WTC11 (cell line): ENCODE measurements at regions not wholly inside any gene's neighbourhood (a gene's known extent, or its start where the extent isn't known, plus 50 kb on each side); places are given as distances from the start of the nearest gene placed in this dataset.

Experiments used
- ATAC-seq: fragments of 200-7000 bp; cut with Tn5 transposase; 2 replicates; pipeline ENCODE4 v1.10.0; 2021; ENCODE audit warnings: mild to moderate bottlenecking, moderate library complexity
- CTCF ChIA-PET: fragments of 300-600 bp; sonication (Branson Sonifier 250); formaldehyde crosslinking; loops from one replicate; lab custom pipeline; 2021; ENCODE audit warnings: antibody characterized with exemption; lab: Charles Lee
- POLR2A ChIA-PET: fragments of 350-600 bp; sonication (Branson Sonifier 250); formaldehyde crosslinking; loops from one replicate; lab custom pipeline; 2021; ENCODE audit warnings: antibody characterized with exemption; lab: Charles Lee
- DNase-seq: peaks from one replicate; pipeline ENCODE4 v3.0.0; 2021; ENCODE audit warnings: low spot score
- H3K27ac Mint-ChIP-seq: 2 replicates; pipeline ENCODE4 v1.8.0; 2021; ENCODE audit warnings: mixed read lengths
- H3K27me3 Mint-ChIP-seq: 2 replicates; pipeline ENCODE4 v1.8.0; 2021; ENCODE audit warnings: low read depth, mild to moderate bottlenecking, moderate library complexity, mixed read lengths
- H3K36me3 Mint-ChIP-seq: 2 replicates; pipeline ENCODE4 v1.8.0; 2021; ENCODE audit warnings: mixed read lengths
- H3K4me1 Mint-ChIP-seq: 2 replicates; pipeline ENCODE4 v1.8.0; 2022; ENCODE audit warnings: mixed read lengths
- H3K4me3 Mint-ChIP-seq: 2 replicates; pipeline ENCODE4 v1.8.0; 2021; ENCODE audit warnings: mild to moderate bottlenecking, moderate library complexity, mixed read lengths
- H3K9me3 Mint-ChIP-seq: 2 replicates; pipeline ENCODE4 v1.8.0; 2021; ENCODE audit warnings: mixed read lengths
- CREB1 ChIP-seq: sonication (generic); formaldehyde crosslinking; IDR thresholded peaks from 2 replicates; pipeline ENCODE4 v1.8.0; 2023; ENCODE audit warnings: mild to moderate bottlenecking, missing genetic modification reagents
- GABPB1 ChIP-seq: sonication (generic); formaldehyde crosslinking; IDR thresholded peaks from 2 replicates; pipeline ENCODE4 v1.8.1; 2023; ENCODE audit warnings: mild to moderate bottlenecking, missing genetic modification reagents
- NR1H2 ChIP-seq: sonication (generic); formaldehyde crosslinking; IDR thresholded peaks from 2 replicates; pipeline ENCODE4 v1.9.0; 2021; ENCODE audit warnings: mild to moderate bottlenecking, moderate library complexity, missing genetic modification reagents
- OVOL2 ChIP-seq: fragments of 250-450 bp; sonication (Bioruptor Pico); IDR thresholded peaks from 2 replicates; pipeline ENCODE4 v1.9.0; 2021; ENCODE audit warnings: mild to moderate bottlenecking, borderline replicate concordance
- RORB ChIP-seq: fragments of 250-450 bp; sonication (Bioruptor Pico); IDR thresholded peaks from 2 replicates; pipeline ENCODE4 v1.9.0; 2021; ENCODE audit warnings: mild to moderate bottlenecking
- TP53 ChIP-seq: sonication (generic); formaldehyde crosslinking; IDR thresholded peaks from 2 replicates; pipeline ENCODE4 v1.8.1; 2023; ENCODE audit warnings: mild to moderate bottlenecking, missing genetic modification reagents
- ZNF219 ChIP-seq: sonication (generic); formaldehyde crosslinking; IDR thresholded peaks from 2 replicates; pipeline ENCODE4 v1.8.0; 2023; ENCODE audit warnings: missing genetic modification reagents, mild to moderate bottlenecking, borderline replicate concordance
- ZNF232 ChIP-seq: sonication (generic); formaldehyde crosslinking; IDR thresholded peaks from 2 replicates; pipeline ENCODE4 v1.8.0; 2022; ENCODE audit warnings: mild to moderate bottlenecking, missing genetic modification reagents
- ZNF416 ChIP-seq: fragments of 250-450 bp; sonication (Bioruptor Pico); IDR thresholded peaks from 2 replicates; pipeline ENCODE4 v1.9.0; 2021; ENCODE audit warnings: mild to moderate bottlenecking, inconsistent platforms
- TF ChIP-seq, protein P1 (sequence below): sonication (generic); formaldehyde crosslinking; IDR thresholded peaks from 2 replicates; pipeline ENCODE4 v1.8.0; 2023; ENCODE audit warnings: missing genetic modification reagents
- TF ChIP-seq, protein P2 (sequence below): fragments of 250-450 bp; sonication (Bioruptor Pico); IDR thresholded peaks from 2 replicates; pipeline ENCODE4 v1.9.0; 2021; ENCODE audit warnings: mild to moderate bottlenecking
- TF ChIP-seq, protein P3 (sequence below): sonication (generic); formaldehyde crosslinking; IDR thresholded peaks from 2 replicates; pipeline ENCODE4 v1.8.1; 2022; ENCODE audit warnings: mild to moderate bottlenecking, moderate library complexity, missing genetic modification reagents
- TF ChIP-seq, protein P4 (sequence below): sonication (generic); formaldehyde crosslinking; IDR thresholded peaks from 2 replicates; pipeline ENCODE4 v1.8.1; 2023; ENCODE audit warnings: mild to moderate bottlenecking, missing genetic modification reagents, moderate library complexity
- TF ChIP-seq, protein P5 (sequence below): sonication (generic); formaldehyde crosslinking; IDR thresholded peaks from 2 replicates; pipeline ENCODE4 v1.8.1; 2022; ENCODE audit warnings: low read depth, mild to moderate bottlenecking, moderate library complexity, missing genetic modification reagents, borderline replicate concordance
- TF ChIP-seq, protein P6 (sequence below): fragments of 250-450 bp; sonication (Bioruptor Pico); IDR thresholded peaks from 2 replicates; pipeline ENCODE4 v1.9.0; 2021; ENCODE audit warnings: mild to moderate bottlenecking, borderline replicate concordance
- TF ChIP-seq, protein P7 (sequence below): sonication (generic); formaldehyde crosslinking; IDR thresholded peaks from 2 replicates; pipeline ENCODE4 v1.8.0; 2023; ENCODE audit warnings: missing genetic modification reagents, mild to moderate bottlenecking, borderline replicate concordance

DNA sequence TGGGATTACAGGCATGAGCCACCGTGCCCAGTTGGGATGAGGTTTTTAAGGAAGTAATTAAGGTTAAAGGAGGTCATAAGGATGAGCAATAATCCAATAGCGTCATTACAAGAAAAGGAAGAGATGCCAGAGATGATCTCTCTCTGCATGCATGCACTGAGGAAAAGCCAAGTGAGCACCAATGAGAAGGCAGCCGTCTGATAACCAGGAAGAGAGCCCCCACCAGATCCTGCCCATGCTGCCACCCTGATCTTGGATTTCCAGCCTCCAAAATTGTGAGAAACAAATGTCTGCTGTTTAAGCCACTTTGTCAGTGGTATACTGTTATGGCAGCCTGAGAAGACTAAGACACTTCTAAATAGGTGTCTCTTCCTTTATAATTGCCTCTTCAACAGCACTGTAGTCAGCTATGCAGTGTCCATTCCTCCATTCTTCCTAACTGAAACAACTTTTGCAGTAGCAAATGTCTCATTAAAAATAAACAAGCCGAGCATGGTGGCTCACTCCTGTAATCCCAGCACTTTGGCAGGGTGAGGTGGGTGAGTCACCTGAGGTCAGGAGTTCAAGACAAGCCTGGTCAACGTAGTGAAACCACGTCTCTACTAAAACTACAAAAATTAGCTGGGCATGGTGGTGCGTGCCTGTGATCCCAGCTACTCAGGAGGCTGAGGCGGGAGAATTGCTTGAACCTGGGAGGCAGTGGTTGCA is 216.2 kb upstream of the RUNX1 start:
- no peak overlapping the region for H3K27ac Mint-ChIP-seq
- no peak for ATAC-seq
- TF ChIP-seq, protein P1, sequence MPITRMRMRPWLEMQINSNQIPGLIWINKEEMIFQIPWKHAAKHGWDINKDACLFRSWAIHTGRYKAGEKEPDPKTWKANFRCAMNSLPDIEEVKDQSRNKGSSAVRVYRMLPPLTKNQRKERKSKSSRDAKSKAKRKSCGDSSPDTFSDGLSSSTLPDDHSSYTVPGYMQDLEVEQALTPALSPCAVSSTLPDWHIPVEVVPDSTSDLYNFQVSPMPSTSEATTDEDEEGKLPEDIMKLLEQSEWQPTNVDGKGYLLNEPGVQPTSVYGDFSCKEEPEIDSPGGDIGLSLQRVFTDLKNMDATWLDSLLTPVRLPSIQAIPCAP (CRISPR knock-in tag): no peak
- no peak for TF ChIP-seq CREB1 (CRISPR knock-in tag)
- TF ChIP-seq RORB (CRISPR knock-in tag): no peak
- TF ChIP-seq, protein P2, sequence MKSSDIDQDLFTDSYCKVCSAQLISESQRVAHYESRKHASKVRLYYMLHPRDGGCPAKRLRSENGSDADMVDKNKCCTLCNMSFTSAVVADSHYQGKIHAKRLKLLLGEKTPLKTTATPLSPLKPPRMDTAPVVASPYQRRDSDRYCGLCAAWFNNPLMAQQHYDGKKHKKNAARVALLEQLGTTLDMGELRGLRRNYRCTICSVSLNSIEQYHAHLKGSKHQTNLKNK (CRISPR knock-in tag): no peak
- no peak for TF ChIP-seq OVOL2 (CRISPR knock-in tag)
- TF ChIP-seq NR1H2 (CRISPR knock-in tag): no peak
- TF ChIP-seq TP53 (CRISPR knock-in tag): no peak
- TF ChIP-seq, protein P3, sequence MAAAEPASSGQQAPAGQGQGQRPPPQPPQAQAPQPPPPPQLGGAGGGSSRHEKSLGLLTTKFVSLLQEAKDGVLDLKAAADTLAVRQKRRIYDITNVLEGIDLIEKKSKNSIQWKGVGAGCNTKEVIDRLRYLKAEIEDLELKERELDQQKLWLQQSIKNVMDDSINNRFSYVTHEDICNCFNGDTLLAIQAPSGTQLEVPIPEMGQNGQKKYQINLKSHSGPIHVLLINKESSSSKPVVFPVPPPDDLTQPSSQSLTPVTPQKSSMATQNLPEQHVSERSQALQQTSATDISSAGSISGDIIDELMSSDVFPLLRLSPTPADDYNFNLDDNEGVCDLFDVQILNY (CRISPR knock-in tag): no peak
- H3K27me3 Mint-ChIP-seq: no peaks in the 10 kb centered on the region; the same call in 1 of the 2 replicates
- peaks cover 11% of the 10 kb centered on the region for H3K9me3 Mint-ChIP-seq
- POLR2A ChIA-PET: interaction anchor here (0.6 kb wide), 1 partner anchor 761 kb away, joined by 4 read pairs; no protein-coding TSS in a partner anchor
- H3K36me3 Mint-ChIP-seq: no peaks in the 10 kb centered on the region
- H3K4me1 Mint-ChIP-seq: no peaks in the 10 kb centered on the region
- DNase-seq: no peak
- H3K4me3 Mint-ChIP-seq: no peak overlapping the region
- CTCF ChIA-PET: no interaction called here

DNA sequence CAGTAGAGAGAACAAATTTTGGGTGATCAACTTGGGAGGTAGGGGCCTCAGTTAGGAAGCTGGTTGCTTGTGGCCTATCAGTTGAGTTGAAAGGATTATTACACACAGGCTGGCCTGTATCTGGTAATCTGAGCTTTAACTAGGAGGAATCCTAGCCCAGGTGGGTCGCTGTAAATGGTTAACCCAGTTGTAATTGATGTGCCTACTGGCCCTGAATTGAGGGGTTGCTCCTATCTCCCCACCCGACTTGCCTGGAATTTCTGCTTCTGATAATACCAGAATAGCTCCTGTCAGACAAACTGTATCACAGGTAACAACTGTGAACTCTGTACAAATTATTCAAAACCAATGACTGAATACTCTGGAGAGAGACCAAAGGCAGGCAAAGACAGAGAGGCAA is 210.4 kb upstream of the RUNX1 start:
- peaks cover 8% of the 10 kb centered on the region for H3K4me1 Mint-ChIP-seq
- TF ChIP-seq ZNF232 (CRISPR knock-in tag) (no peak), ZNF219 (CRISPR knock-in tag) (no peak), NR1H2 (CRISPR knock-in tag) (no peak), GABPB1 (CRISPR knock-in tag) (no peak), ZNF416 (CRISPR knock-in tag) (no peak)
- TF ChIP-seq, protein P4, sequence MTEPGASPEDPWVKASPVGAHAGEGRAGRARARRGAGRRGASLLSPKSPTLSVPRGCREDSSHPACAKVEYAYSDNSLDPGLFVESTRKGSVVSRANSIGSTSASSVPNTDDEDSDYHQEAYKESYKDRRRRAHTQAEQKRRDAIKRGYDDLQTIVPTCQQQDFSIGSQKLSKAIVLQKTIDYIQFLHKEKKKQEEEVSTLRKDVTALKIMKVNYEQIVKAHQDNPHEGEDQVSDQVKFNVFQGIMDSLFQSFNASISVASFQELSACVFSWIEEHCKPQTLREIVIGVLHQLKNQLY: no peak
- TF ChIP-seq, protein P5, sequence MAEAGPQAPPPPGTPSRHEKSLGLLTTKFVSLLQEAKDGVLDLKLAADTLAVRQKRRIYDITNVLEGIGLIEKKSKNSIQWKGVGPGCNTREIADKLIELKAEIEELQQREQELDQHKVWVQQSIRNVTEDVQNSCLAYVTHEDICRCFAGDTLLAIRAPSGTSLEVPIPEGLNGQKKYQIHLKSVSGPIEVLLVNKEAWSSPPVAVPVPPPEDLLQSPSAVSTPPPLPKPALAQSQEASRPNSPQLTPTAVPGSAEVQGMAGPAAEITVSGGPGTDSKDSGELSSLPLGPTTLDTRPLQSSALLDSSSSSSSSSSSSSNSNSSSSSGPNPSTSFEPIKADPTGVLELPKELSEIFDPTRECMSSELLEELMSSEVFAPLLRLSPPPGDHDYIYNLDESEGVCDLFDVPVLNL (CRISPR knock-in tag): no peak
- TF ChIP-seq, protein P6, sequence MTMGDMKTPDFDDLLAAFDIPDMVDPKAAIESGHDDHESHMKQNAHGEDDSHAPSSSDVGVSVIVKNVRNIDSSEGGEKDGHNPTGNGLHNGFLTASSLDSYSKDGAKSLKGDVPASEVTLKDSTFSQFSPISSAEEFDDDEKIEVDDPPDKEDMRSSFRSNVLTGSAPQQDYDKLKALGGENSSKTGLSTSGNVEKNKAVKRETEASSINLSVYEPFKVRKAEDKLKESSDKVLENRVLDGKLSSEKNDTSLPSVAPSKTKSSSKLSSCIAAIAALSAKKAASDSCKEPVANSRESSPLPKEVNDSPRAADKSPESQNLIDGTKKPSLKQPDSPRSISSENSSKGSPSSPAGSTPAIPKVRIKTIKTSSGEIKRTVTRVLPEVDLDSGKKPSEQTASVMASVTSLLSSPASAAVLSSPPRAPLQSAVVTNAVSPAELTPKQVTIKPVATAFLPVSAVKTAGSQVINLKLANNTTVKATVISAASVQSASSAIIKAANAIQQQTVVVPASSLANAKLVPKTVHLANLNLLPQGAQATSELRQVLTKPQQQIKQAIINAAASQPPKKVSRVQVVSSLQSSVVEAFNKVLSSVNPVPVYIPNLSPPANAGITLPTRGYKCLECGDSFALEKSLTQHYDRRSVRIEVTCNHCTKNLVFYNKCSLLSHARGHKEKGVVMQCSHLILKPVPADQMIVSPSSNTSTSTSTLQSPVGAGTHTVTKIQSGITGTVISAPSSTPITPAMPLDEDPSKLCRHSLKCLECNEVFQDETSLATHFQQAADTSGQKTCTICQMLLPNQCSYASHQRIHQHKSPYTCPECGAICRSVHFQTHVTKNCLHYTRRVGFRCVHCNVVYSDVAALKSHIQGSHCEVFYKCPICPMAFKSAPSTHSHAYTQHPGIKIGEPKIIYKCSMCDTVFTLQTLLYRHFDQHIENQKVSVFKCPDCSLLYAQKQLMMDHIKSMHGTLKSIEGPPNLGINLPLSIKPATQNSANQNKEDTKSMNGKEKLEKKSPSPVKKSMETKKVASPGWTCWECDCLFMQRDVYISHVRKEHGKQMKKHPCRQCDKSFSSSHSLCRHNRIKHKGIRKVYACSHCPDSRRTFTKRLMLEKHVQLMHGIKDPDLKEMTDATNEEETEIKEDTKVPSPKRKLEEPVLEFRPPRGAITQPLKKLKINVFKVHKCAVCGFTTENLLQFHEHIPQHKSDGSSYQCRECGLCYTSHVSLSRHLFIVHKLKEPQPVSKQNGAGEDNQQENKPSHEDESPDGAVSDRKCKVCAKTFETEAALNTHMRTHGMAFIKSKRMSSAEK: no peak
- TF ChIP-seq, protein P7, sequence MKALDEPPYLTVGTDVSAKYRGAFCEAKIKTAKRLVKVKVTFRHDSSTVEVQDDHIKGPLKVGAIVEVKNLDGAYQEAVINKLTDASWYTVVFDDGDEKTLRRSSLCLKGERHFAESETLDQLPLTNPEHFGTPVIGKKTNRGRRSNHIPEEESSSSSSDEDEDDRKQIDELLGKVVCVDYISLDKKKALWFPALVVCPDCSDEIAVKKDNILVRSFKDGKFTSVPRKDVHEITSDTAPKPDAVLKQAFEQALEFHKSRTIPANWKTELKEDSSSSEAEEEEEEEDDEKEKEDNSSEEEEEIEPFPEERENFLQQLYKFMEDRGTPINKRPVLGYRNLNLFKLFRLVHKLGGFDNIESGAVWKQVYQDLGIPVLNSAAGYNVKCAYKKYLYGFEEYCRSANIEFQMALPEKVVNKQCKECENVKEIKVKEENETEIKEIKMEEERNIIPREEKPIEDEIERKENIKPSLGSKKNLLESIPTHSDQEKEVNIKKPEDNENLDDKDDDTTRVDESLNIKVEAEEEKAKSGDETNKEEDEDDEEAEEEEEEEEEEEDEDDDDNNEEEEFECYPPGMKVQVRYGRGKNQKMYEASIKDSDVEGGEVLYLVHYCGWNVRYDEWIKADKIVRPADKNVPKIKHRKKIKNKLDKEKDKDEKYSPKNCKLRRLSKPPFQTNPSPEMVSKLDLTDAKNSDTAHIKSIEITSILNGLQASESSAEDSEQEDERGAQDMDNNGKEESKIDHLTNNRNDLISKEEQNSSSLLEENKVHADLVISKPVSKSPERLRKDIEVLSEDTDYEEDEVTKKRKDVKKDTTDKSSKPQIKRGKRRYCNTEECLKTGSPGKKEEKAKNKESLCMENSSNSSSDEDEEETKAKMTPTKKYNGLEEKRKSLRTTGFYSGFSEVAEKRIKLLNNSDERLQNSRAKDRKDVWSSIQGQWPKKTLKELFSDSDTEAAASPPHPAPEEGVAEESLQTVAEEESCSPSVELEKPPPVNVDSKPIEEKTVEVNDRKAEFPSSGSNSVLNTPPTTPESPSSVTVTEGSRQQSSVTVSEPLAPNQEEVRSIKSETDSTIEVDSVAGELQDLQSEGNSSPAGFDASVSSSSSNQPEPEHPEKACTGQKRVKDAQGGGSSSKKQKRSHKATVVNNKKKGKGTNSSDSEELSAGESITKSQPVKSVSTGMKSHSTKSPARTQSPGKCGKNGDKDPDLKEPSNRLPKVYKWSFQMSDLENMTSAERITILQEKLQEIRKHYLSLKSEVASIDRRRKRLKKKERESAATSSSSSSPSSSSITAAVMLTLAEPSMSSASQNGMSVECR (CRISPR knock-in tag): no peak
- H3K9me3 Mint-ChIP-seq: no peaks in the 10 kb centered on the region
- no peaks in the 10 kb centered on the region; the same call in 1 of the 2 replicates for H3K27me3 Mint-ChIP-seq
- no peak overlapping the region for H3K27ac Mint-ChIP-seq
- no peak overlapping the region for H3K4me3 Mint-ChIP-seq
- ChIA-PET POLR2A (no interaction called here), CTCF (no interaction called here)
- DNase-seq: no peak
- no peaks in the 10 kb centered on the region for H3K36me3 Mint-ChIP-seq
- ATAC-seq: no peak
